GM19463 (cell line): ENCODE measurements at regions not wholly inside any gene's neighbourhood (a gene's known extent, or its start where the extent isn't known, plus 50 kb on each side); places are given as distances from the start of the nearest gene placed in this dataset.

ENCODE experiments used
- ATAC-seq: cut with Tn5 transposase; IDR thresholded peaks from one replicate; pipeline ENCODE4 v1.9.1; 2021; ENCODE audit warnings: mild to moderate bottlenecking, moderate library complexity; ENCODE audit not compliant: unreplicated experiment

DNA sequence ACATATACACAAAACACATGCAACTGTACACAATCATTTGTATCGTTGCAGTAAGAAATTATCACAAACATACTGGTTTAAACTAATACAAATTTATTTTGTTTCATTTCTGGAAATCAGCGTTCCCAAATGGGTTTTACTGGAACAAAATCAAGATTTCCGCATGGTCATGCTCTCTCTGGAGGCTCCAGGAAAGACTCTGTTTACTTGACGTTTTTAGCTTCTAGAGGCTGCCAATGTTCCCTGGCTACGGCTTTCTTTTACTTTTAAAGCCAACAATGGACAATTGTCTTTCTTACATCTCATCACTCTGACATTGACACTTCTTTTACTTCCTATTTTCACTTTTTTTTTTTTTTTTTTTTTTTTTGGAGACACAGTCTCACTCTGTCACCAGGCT lies 793.1 kb downstream of the CDH9 start:
- no peak for ATAC-seq

DNA sequence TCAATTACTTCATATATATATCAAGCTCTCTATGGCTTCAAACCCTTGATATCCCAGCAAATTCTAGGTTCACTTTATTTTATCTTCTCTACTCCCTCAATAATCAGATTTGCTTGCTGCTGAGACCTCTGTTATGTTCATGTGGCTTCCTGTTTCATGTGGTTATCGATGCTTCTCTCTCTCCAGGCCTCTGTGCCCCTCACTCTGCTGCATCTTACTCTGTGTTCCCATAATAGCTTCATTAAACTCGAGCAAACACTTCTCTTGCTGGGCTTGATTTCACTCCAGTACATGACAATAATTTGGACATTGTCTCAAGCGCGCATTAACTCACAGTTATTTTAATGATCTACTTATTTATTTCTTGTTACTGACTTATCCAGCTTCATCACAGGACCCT lies 798.8 kb downstream of the CDH9 start:
- no peak for ATAC-seq

DNA sequence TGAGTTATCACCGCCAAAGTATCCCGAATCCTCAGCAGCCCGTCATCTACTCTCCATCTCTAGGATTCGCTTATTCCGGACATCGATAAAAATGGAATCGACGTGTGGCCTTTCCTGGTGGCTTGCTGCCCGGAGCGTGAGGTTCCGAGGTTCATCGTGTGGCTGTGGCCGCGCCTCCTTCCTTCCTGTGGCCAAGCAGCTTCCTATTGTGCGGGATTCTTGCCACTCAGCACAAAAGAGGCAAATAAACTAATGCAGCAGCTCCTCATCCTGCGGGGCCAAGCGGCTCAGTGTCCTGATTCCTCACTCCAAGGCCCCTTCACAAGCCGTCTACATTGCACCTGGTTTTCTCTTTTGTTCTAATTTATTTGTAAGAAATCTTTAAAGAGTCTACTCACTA lies 800.9 kb downstream of the CDH9 start:
- ATAC-seq = no peak

DNA sequence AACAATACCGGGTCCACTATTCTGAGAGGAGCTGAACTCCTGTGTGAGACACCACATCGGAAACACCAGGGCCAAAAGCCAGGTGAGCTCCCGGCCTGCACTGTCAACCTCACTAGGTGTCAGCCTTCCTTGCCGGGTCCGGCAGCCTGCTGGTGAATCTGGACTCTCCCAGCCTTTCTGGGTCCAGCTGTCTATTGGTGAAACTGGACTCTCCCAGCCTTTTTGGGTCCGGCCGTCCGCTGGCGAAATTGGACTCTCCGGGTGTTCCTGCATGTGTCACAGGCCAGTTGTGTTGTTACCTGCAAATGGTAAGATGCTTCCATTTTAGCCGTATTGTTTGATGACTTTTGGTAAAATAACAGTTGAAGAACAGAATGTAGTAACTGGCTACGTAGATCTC lies 801.5 kb downstream of the CDH9 start:
- ATAC-seq = no peak

DNA sequence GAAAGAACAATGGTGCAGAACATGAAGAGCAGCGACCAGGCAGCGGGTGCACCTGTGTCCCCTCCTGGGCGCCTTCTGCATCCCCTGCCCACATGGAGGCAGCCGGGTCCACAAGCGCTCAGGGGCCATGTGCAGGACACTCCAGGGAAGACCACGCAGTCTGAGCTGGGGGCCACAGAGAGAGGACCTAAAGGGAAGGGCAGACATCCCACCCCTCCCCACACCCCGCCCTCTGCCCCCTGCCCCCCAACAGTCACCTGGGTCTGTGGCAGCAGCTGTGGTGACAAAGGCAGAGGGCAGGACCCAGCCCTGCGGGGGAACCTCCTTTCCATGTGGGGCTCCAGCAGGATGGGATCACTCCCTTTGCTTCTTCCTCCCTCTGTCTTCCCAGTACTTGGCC lies 805.7 kb downstream of the CDH9 start:
- no peak for ATAC-seq

DNA sequence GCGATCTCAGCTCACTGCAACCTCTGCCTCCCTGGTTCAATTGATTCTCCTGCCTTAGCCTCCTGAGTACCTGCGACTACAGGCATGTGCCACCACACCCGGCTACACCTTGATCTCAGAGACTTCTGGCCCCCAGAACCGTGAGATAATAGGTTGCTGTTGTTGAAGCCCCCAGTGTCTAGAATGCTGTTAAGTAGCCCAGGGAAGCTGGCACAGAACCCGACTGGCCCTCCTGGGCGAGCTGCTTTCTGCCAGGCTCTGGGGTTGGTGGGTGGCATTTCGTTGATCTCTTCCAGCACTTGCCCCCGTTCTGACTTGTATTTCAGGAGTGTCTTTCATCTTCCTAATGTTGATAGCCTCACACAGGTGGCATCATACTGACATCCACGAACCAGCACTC lies 807.1 kb downstream of the CDH9 start:
- ATAC-seq = no peak

DNA sequence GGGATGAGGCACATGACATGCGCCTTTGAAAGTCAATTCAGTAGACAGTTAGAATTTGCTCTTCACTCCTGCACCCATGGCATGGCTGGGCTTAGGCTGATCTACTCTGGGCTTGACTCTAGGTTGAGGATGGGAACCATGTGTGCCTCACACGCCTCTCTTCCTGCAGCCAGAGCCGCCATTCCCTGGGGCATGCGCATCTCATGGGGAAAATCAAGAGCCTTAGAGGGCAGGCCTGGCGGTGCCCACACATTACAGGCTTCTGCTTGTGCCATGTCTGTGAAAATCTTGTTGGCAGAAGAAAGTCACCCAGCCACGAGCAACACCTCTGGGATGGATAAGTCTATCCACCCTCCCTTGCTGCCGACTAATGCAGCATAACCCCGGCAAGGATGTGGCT lies 808.5 kb downstream of the CDH9 start:
- ATAC-seq = no peak

DNA sequence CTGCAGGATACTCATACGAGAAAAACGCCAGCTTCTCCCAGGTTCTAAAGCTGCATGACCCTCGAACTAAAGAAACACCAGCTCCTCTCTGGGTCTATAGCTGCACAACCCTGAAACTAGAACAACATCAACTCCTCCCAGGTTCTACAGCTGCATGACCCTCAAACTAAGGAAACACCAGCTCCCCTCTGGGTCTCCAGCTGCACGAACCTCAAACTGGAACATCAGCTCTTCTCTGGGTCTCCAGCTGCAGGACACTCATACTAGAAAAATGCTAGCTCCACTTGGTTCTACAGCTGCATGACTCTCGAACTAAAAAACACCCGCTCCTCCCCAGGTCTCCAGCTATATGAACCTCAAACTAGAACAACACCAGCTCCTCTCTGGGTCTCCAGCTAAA lies 811.1 kb downstream of the CDH9 start:
- no peak for ATAC-seq

DNA sequence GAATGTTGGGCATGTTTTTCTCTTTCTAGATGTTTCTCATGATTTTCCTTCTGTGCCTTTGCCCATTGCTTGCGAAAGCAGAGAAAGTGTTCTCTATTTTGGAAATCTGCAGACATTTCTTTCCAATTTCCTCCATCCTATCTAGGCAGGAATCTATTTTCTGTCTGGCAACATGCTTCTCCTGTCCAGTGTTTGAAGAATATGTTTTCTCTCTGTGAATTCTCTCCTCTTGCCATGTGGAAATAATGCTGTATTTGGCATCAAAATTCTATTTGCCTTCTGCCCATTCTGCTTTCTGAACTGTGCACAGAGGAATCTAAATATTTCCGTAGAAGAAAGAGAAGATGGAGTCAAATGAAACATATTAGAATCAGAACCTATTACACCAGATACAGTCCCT lies 833.3 kb downstream of the CDH9 start:
- ATAC-seq = no peak

DNA sequence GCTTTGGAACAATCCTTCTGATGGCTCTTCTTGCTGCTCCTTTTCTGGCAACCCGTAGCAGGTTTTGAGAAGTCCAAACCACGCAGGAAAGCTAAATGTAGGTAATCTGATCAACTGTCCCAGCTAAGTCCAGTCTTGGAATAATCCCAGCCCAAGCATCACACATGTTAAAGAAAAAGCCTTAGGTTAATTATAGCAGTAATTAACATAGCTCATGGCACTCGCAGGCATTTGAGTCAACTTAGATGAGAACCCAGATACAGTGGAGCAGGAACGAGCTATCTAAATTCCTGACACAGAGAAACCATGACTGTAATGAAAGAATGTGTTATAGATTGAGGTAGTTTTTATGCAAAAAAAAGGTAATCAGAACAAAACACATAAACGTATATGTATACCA lies 844.8 kb downstream of the CDH9 start:
- ATAC-seq = no peak

DNA sequence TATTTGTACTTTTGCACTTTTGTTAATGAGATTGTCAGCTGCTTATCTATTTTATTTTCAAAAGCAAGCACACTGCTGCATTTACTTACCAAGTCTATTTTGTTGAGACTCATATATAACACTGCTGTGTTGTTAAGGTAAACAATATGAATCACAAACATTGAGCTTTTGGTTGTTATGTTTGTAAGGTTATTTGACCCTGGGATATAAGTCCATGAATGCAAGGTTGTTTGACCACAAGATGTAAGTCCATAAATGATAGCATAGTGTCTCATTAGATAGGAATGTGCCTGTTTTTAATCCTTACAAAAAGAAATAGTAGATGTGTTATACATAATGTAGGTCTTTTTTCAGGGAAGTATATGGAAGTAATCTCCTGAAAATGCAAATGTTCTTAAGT lies 845.9 kb downstream of the CDH9 start:
- ATAC-seq = no peak

DNA sequence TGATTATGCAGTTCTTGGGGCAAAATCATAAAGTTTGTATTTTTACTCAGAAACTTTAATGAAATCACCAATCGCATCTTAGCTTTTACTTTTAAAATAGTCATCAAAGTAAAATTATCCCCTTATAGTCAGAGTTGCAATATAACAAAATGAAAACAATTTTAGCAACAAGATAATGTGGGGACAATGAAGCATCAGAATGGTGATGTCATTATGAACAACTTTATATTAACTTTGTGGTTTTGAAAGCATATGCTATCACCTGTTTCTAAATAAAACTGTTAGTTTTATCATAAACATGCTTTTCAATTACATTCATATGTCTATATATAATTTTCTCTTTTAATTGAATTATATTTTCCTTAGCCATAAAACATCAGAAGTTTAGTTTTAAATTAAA lies 856.8 kb downstream of the CDH9 start:
- no peak for ATAC-seq

DNA sequence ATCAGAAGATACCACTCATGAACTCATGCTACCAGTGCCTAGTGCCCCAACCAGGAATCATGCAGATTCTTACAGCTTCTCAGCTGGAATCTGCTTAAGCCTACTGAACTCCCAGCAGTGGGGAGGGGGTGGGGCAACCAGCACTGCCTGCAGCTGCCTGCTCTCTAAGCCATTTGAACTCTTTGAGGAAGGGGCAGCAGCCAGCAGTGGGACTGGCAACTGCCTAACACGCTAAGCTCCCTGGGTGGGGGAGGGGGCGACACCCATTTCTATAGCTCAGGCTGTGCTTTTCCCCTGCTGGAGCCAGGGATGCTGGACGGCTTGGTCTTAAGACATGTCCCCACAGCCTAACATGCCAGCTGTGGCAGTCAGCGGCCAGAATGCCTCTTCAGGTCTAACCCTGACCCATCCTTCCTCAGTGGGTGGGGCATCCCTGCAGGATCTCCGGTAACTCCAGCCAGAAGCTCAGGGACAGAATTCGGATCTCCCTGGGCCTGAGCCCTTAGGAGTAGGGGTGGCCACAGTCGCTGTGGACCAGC lies 889.7 kb downstream of the CDH9 start:
- ATAC-seq = no peak

DNA sequence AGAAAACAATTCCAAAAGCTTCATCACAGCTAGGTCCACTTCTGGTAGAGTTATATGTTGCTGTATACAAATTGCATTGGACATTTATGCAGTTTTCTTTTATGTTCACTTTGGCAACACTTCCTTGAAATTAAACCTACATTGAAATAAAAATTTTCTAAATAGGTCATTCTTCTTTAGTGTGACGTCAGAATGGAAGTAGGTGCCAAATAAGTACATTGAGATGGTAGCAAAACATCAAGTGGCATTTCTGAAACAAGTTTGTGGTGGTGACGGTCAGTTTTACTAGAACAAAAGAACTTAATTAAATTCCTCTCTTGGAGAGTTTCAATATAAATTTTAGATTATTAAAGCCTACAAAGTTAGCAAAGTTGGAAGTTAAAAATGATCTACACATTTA lies 895.1 kb downstream of the CDH9 start:
- no peak for ATAC-seq

DNA sequence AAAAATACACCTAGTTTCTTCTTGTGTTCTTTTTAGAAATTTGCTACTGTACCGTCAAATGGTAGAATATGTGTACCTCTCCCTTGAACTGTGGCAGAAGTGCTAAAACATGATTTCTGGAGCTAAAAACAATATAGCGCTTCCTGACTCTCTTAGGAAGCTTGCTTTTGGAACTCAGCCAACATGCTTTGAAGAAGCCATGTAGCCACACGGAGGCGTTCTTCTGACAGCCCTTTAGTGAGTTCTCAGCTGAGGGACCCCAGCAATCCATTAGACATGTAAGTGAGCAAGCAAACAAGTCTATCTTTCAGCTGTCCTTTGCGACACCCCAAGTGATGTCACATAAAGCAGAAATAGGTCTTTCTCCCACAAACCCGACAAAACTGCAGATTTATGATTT lies 917.0 kb downstream of the CDH9 start:
- ATAC-seq = no peak

DNA sequence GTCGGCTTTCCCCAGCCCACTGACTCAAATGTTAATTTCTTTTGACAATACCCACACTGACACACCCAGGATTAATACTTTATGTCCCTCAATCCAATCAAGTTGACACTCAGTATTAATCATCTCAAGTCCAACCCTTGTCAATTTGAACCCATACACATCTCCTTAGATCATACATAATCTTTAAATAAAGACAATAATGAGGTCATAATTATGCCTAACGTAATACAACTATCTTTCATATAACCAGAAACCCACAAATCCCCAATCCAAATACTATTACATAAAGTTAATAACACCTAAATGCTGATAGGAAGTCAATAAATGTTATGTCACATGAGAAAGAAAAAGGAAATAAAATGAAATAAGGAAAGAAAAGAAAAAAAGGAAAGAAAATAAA lies 934.2 kb downstream of the CDH9 start:
- ATAC-seq = no peak

DNA sequence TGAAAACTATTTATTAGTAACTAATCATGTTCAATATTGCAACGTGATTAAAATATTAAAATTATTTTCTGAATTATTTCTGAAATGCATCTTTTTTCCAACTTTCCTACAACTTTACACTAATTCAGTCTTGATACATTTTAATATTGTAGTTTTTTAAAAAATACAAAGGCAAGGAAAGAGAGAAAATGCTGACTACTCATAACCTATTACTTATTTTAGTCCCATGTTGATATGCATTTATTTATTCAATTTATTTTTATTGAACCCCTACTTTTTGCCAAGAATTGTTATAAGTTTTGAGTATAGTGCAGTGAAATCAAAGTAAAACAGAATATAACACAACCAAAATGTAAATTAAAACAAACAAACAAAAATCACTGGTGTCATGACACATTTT lies 978.2 kb downstream of the CDH9 start:
- no peak for ATAC-seq

DNA sequence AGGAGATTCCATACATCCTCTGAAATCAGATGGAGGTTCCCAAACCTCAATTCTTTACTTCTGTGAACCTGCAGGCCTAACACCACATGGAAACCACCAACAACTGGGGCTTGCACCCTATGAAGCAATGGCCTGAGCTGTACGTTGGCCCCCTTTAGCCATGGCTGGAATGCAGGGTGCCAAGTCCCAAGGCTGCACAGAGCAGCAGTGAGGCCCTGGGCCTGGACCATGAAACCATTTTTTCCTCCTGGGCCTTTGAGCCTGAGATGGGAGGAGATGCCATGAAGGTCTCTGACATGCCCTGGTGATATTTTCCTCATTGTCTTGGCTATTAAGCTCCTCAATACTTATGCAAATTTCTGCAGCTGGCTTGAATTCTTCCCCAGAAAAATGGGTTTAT lies 983.8 kb downstream of the CDH9 start:
- ATAC-seq = no peak

DNA sequence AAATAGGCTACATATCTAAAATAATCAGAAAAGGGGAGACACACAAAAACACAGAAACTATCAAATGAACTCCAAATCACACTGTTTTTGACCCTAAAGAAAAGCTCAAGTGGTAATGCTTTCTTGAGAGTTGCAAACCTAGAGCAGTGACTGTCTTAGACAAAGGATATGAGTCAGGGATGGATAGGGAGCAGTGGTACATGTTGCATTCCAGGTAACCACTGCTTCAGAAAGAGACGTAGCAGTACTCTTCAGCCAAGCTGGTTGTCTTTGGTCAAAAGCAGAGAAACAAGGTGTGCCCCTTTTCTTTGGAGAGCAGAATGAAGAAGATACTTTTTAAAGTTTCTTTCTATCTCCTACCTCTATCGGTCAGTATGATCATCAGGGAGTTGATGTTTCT lies 1003.6 kb downstream of the CDH9 start:
- ATAC-seq = no peak

DNA sequence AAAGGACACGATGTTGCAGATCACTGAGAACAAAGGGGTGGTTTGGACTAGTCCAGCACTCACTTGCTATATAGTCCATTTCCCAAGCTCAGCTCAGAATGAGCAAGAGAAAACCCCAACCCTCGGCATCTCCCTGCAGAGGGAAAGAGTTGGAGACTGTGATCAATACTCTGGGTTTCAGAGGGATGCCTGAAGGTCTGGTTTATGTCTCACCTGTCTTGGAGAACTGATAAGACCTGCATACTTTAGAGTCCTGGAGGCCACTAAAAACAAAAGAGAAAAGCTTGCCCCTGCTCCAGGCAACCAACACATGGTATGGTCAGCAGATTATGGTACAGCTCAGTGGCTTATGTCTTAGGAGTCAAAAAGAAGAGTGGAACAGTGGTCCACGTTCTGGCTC lies 1006.9 kb downstream of the CDH9 start:
- ATAC-seq = no peak

DNA sequence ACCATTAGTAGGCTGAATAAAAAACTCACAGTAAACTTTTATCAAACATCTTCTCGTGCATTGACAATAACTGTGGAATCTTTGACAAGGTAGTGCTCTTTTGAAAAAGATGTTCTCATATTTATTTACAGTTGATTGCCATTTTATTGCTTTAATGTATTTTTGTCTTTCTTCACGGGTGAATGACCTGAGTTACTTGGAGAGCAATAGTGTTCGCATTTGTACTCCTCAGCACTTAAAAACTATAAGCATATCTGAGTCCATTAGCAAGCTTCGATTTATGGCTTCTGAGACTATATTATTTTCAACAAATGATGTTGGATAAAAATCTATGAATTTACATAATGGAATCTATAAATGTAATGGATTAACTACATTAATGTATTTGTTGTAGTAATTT lies 1012.3 kb downstream of the CDH9 start:
- ATAC-seq = no peak

DNA sequence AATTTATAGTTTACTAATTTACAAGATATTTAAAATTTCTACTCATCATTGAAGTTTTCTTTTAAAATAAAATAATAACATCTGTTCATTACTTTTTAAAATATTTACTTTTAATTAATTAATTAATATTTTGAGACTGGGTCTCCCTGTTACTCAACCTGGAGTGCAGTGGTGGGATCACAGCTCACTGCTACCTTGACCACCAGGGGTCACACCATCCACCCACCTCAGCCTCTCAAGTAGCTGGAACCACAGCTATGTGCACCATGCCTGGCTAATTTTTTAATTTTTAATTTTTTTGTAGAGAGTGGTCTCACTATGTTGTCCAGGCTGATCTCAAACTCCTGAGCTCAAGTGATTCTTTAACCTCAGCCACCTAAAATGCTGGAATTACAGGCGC lies 1013.6 kb downstream of the CDH9 start:
- no peak for ATAC-seq

DNA sequence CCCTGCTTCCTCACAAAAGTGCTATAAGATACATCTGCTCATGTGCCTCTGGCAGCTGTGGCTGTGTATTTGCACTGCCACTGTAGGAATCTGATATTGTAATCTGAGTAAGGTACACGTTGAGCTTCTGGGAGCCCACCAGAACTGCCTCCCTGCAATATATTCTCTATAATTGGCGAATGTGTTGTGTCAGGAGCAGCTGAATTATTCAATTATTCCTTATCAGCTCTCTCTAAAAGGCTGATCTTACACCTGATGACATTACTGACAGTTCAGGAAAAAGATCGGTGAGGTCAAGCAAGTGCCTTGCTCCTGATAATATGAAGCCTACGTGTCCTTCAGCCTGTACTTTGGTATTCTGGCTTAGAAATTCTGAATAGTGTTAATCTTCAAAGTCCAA lies 1015.0 kb downstream of the CDH9 start:
- ATAC-seq = no peak

DNA sequence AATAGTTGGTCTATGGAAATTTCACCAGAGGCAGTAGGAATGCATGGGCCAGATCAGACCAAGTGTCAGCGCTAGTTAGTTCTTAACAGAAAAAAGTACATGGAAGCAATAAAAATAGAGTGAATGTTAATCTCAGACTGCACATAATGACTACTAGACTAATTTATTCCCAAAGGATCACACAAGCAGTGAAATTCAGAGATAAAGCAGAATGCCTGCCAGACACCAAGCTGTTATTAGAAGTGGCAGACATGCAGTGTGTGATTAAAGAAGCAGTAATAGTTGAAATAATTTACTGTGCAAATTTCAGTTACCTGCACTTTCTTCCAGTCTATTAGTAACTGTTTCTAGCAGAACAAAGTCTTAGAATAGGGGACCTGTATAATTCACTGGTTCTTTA lies 1024.2 kb downstream of the CDH9 start:
- ATAC-seq = no peak
